Mammary epithelial cell (primary cell): ENCODE measurements at regions not wholly inside any gene's neighbourhood (a gene's known extent, or its start where the extent isn't known, plus 50 kb on each side); places are given as distances from the start of the nearest gene placed in this dataset.

ENCODE experiments used
- EZH2 ChIP-seq: IDR thresholded peaks from 2 replicates; pipeline ENCODE4 v1.6.1; 2012; ENCODE audit warnings: low read length, inconsistent platforms, borderline replicate concordance
- TF ChIP-seq, protein P1 (sequence below), 2 donors: IDR thresholded peaks in 1 of 2; conservative IDR thresholded peaks in 1 of 2; 2 replicates each; pipeline ENCODE4 v1.5.1; 2011 to 2012; ENCODE audit warnings: inconsistent platforms in 2 of 2, low read length in 2 of 2, mild to moderate bottlenecking in 2 of 2, control low read depth in 1 of 2, low read depth in 1 of 2; ENCODE audit not compliant: insufficient read depth in 1 of 2; ENCODE audit errors: extremely low read depth in 1 of 2

DNA sequence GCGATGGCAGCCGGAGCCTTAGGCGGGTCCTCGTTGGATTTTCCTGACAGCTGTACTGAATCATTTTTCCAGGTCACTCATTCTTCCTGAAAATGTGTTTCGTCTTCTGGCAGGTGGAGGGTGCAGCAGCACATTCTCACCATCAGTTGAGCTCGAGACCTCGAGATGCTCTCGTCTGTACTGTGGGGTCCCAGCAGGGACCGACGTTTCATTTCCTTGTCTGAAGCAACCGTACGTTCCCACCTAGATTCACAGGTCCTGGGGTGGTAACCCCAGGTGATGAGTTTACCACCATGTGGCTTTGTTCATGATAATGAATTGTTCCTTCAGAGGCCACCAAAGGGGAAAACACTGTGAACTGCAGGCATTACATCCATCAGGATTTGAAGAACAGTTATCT lies 298.5 kb upstream of the FOXK1 start:
- TF ChIP-seq, protein P1, sequence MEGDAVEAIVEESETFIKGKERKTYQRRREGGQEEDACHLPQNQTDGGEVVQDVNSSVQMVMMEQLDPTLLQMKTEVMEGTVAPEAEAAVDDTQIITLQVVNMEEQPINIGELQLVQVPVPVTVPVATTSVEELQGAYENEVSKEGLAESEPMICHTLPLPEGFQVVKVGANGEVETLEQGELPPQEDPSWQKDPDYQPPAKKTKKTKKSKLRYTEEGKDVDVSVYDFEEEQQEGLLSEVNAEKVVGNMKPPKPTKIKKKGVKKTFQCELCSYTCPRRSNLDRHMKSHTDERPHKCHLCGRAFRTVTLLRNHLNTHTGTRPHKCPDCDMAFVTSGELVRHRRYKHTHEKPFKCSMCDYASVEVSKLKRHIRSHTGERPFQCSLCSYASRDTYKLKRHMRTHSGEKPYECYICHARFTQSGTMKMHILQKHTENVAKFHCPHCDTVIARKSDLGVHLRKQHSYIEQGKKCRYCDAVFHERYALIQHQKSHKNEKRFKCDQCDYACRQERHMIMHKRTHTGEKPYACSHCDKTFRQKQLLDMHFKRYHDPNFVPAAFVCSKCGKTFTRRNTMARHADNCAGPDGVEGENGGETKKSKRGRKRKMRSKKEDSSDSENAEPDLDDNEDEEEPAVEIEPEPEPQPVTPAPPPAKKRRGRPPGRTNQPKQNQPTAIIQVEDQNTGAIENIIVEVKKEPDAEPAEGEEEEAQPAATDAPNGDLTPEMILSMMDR (conservative IDR thresholded peaks at IDR 0.05 in 1 of 2, IDR thresholded peaks at IDR 0.05 in 1 of 2; ENCODE audit: extremely low read depth in 1 of 2, insufficient read depth in 1 of 2, low read depth in 1 of 2, low read length in 2 of 2): no peak
- TF ChIP-seq EZH2: no peak
